ENCODE measurements at regions not wholly inside any gene's neighbourhood (a gene's known extent, or its start where the extent isn't known, plus 50 kb on each side); places are given as distances from the start of the nearest gene placed in this dataset.

- no peaks in the 10 kb centered on the region for H3K36me3 ChIP-seq (ENCODE audit: low read length)
- H3F3A ChIP-seq (ENCODE audit: insufficient read depth) = no peaks in the 10 kb centered on the region
- no peaks in the 10 kb centered on the region for H3K27me3 ChIP-seq (ENCODE audit: low read length)
- H3K4me2 ChIP-seq (ENCODE audit: low read depth, low read length, poor library complexity, severe bottlenecking) = no peak overlapping the region
- H3K79me2 ChIP-seq (ENCODE audit: insufficient read depth, low read length) = no peaks in the 10 kb centered on the region
- H3K9me2 ChIP-seq (replicated peaks; ENCODE audit: insufficient read depth, low read length) = no peaks in the 10 kb centered on the region
- no peak overlapping the region for H2AFZ ChIP-seq (ENCODE audit: low read depth, low read length, severe bottlenecking)
- no peak overlapping the region for H3K9ac ChIP-seq (ENCODE audit: low read length)
- no peaks in the 10 kb centered on the region for H4K20me1 ChIP-seq (ENCODE audit: low read depth, low read length)
- no peak overlapping the region for H3K4me3 ChIP-seq (ENCODE audit: insufficient read depth, low read length, poor library complexity, severe bottlenecking)
- H3K27ac ChIP-seq (ENCODE audit: low read depth, low read length) = no peak overlapping the region
- no peaks in the 10 kb centered on the region for H3K9me3 ChIP-seq (ENCODE audit: insufficient read depth, low read length)
- TF ChIP-seq, protein P1, sequence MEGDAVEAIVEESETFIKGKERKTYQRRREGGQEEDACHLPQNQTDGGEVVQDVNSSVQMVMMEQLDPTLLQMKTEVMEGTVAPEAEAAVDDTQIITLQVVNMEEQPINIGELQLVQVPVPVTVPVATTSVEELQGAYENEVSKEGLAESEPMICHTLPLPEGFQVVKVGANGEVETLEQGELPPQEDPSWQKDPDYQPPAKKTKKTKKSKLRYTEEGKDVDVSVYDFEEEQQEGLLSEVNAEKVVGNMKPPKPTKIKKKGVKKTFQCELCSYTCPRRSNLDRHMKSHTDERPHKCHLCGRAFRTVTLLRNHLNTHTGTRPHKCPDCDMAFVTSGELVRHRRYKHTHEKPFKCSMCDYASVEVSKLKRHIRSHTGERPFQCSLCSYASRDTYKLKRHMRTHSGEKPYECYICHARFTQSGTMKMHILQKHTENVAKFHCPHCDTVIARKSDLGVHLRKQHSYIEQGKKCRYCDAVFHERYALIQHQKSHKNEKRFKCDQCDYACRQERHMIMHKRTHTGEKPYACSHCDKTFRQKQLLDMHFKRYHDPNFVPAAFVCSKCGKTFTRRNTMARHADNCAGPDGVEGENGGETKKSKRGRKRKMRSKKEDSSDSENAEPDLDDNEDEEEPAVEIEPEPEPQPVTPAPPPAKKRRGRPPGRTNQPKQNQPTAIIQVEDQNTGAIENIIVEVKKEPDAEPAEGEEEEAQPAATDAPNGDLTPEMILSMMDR (IDR thresholded peaks at IDR 0.05; ENCODE audit: insufficient read depth, low read length, poor library complexity, severe bottlenecking) = no peak
- no peak for TF ChIP-seq EZH2phosphoT487 (conservative IDR thresholded peaks at IDR 0.05; ENCODE audit: low read length)
Measured at GRCh38 chr14:22699801-22700564, 55.8 kb upstream of the OR6J1 start.

DNA sequence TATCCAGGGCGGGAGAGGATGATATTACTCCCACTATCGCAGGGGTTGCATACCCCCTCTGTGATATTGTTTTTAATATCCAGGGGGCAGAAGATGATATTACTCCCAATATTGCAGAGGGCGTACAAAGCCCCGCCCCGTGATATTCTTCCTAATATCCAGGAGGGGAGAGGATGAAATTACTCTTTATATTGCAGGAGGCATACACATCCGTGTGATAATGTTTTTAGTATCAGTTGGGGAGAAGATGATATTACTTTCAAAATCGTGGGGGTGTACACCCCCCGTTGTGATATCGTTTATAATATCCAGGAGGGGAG, 52.9 kb upstream of the OXA1L start:
- Histone ChIP-seq H3K9me3 (ENCODE audit: insufficient read depth, low read length) (no peaks in the 10 kb centered on the region), H4K20me1 (ENCODE audit: low read depth, low read length) (no peaks in the 10 kb centered on the region), H3K4me2 (ENCODE audit: low read depth, low read length, poor library complexity, severe bottlenecking) (peak overlapping the region; percentile 88), H3K4me3 (ENCODE audit: insufficient read depth, low read length, poor library complexity, severe bottlenecking) (peak overlapping the region; percentile 29), H3K27ac (ENCODE audit: low read depth, low read length) (no peak overlapping the region), H3K36me3 (ENCODE audit: low read length) (no peaks in the 10 kb centered on the region), H3K9ac (ENCODE audit: low read length) (peak overlapping the region; percentile 52), H3K79me2 (ENCODE audit: insufficient read depth, low read length) (no peaks in the 10 kb centered on the region), H3K9me2 (replicated peaks; ENCODE audit: insufficient read depth, low read length) (no peaks in the 10 kb centered on the region), H2AFZ (ENCODE audit: low read depth, low read length, severe bottlenecking) (peak overlapping the region; percentile 83), H3F3A (ENCODE audit: insufficient read depth) (no peaks in the 10 kb centered on the region), H3K27me3 (ENCODE audit: low read length) (no peaks in the 10 kb centered on the region)
- no peak for TF ChIP-seq EZH2phosphoT487 (conservative IDR thresholded peaks at IDR 0.05; ENCODE audit: low read length)
- TF ChIP-seq, protein P1 (IDR thresholded peaks at IDR 0.05; ENCODE audit: insufficient read depth, low read length, poor library complexity, severe bottlenecking) = no peak

DNA sequence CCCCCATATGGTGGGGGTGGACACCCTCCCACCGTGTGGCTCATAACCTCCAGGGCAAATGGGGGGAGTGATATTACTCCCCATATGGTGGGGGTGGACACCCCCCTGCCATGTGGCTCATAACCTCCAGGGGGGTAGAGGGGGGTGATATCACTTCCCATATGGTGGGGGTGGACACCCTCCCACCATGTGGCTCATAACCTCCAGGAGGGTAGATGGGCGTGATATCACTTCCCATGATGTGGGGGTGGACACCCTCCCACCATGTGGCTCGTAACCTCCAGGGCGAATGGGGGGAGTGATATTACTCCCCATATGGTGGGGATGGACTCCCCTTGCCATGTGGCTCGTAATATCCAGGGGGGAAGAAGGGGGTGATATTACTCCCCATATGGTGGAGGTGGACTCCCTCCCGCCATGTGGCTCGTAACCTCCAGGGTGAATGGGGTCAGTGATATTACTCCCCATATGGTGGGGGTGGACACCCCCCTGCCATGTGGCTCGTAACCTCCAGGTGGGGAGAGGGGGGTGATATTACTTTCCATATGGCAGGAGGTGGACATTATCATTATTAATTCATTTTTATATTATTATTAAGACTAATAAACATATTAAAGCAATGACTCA, 51.2 kb upstream of the OXA1L start:
- Histone ChIP-seq H3K9ac (ENCODE audit: low read length) (no peak overlapping the region), H3K4me3 (ENCODE audit: insufficient read depth, low read length, poor library complexity, severe bottlenecking) (no peak overlapping the region), H3K27ac (ENCODE audit: low read depth, low read length) (no peak overlapping the region), H3K9me2 (replicated peaks; ENCODE audit: insufficient read depth, low read length) (no peaks in the 10 kb centered on the region), H4K20me1 (ENCODE audit: low read depth, low read length) (no peaks in the 10 kb centered on the region), H3K4me2 (ENCODE audit: low read depth, low read length, poor library complexity, severe bottlenecking) (no peak overlapping the region), H3K9me3 (ENCODE audit: insufficient read depth, low read length) (no peaks in the 10 kb centered on the region), H3K27me3 (ENCODE audit: low read length) (no peaks in the 10 kb centered on the region), H2AFZ (ENCODE audit: low read depth, low read length, severe bottlenecking) (no peak overlapping the region), H3K36me3 (ENCODE audit: low read length) (no peaks in the 10 kb centered on the region), H3F3A (ENCODE audit: insufficient read depth) (no peaks in the 10 kb centered on the region), H3K79me2 (ENCODE audit: insufficient read depth, low read length) (no peaks in the 10 kb centered on the region)
- TF ChIP-seq, protein P1 (IDR thresholded peaks at IDR 0.05; ENCODE audit: insufficient read depth, low read length, poor library complexity, severe bottlenecking) = no peak
- no peak for TF ChIP-seq EZH2phosphoT487 (conservative IDR thresholded peaks at IDR 0.05; ENCODE audit: low read length)
